HL-60 (cell line): ENCODE measurements at regions not wholly inside any gene's neighbourhood (a gene's known extent, or its start where the extent isn't known, plus 50 kb on each side); places are given as distances from the start of the nearest gene placed in this dataset.

Experiments
- DNase-seq, 2 experiments: peaks; one replicate each; pipeline ENCODE4 v3.0.0-alpha.2; 2010 to 2020; ENCODE audit warnings: low read depth in 1 of 2, low spot score in 1 of 2
- H3K27ac ChIP-seq: fragments of 250-450 bp; sonication (Bioruptor Pico); replicated peaks from 2 replicates; pipeline ENCODE4 v1.5.1; 2020; ENCODE audit warnings: mild to moderate bottlenecking, moderate library complexity
- H3K27me3 ChIP-seq: fragments of 250-450 bp; sonication (Bioruptor Pico); 2 replicates; pipeline ENCODE4 v1.5.1; 2021; ENCODE audit warnings: mild to moderate bottlenecking, moderate library complexity; ENCODE audit not compliant: insufficient read depth, poor library complexity, severe bottlenecking
- H3K4me3 ChIP-seq: replicated peaks from 2 replicates; pipeline ENCODE4 v1.5.1; 2011; ENCODE audit warnings: mild to moderate bottlenecking, control low read depth, low read length; ENCODE audit not compliant: insufficient read depth
- CTCF ChIP-seq: IDR thresholded peaks from one replicate; pipeline ENCODE4 v1.5.1; 2011; ENCODE audit warnings: low read length, control low read depth, inconsistent platforms; ENCODE audit not compliant: insufficient read depth
- GABPA ChIP-seq: IDR thresholded peaks from 2 replicates; pipeline ENCODE4 v1.6.1; 2012; ENCODE audit warnings: low read depth
- POLR2AphosphoS5 ChIP-seq: IDR thresholded peaks from 2 replicates; pipeline ENCODE4 v1.6.1; 2012; ENCODE audit warnings: low read depth
- REST ChIP-seq: IDR thresholded peaks from 2 replicates; pipeline ENCODE4 v1.6.1; 2012; ENCODE audit warnings: low read depth; ENCODE audit not compliant: insufficient replicate concordance
- SPI1 ChIP-seq: IDR thresholded peaks from 2 replicates; pipeline ENCODE4 v1.6.1; 2012; ENCODE audit warnings: low read depth, mild to moderate bottlenecking, borderline replicate concordance

- DNase-seq: no peak
- no peaks in the 10 kb centered on the region for H3K27me3 ChIP-seq
- H3K27ac ChIP-seq: no peak overlapping the region
- no peak overlapping the region for H3K4me3 ChIP-seq
- TF ChIP-seq GABPA (no peak), CTCF (no peak), REST (no peak), POLR2AphosphoS5 (no peak), SPI1 (no peak)
Observed at GRCh38 chr5:32848681-32849080, 137.6 kb downstream of the NPR3 start.

GRCh38 chr5:32850817-32851496, 139.8 kb downstream of the NPR3 start:
- H3K4me3 ChIP-seq: no peak overlapping the region
- TF ChIP-seq GABPA (no peak), CTCF (no peak), SPI1 (no peak), POLR2AphosphoS5 (no peak), REST (no peak)
- H3K27me3 ChIP-seq: no peaks in the 10 kb centered on the region
- no peak overlapping the region for H3K27ac ChIP-seq
- DNase-seq: no peak

GRCh38 chr5:32851559-32852173, 140.5 kb downstream of the NPR3 start:
- Histone ChIP-seq H3K27ac (no peak overlapping the region), H3K27me3 (no peaks in the 10 kb centered on the region), H3K4me3 (no peak overlapping the region)
- DNase-seq: no peak
- TF ChIP-seq SPI1: no peak
- no peak for TF ChIP-seq REST
- TF ChIP-seq CTCF: no peak
- TF ChIP-seq GABPA: no peak
- no peak for TF ChIP-seq POLR2AphosphoS5
